ENCODE measurements at regions not wholly inside any gene's neighbourhood (a gene's known extent, or its start where the extent isn't known, plus 50 kb on each side); places are given as distances from the start of the nearest gene placed in this dataset.

GRCh38 chr1:239912471-239912870 lies 179.2 kb upstream of the FMN2 start:
- DNase-seq (ENCODE audit: low read depth in 4 of 4, low spot score in 2 of 4): no peak

GRCh38 chr1:239913141-239913585 lies 178.5 kb upstream of the FMN2 start:
- no peak for DNase-seq (ENCODE audit: low read depth in 4 of 4, low spot score in 2 of 4)

- no peak for DNase-seq (ENCODE audit: low read depth in 4 of 4, low spot score in 2 of 4)
Measured at GRCh38 chr1:239914751-239915231, 176.9 kb upstream of the FMN2 start.

- no peak for DNase-seq (ENCODE audit: low read depth in 4 of 4, low spot score in 2 of 4)
Measured at GRCh38 chr1:239918634-239919033, 173.0 kb upstream of the FMN2 start.

- DNase-seq (ENCODE audit: low read depth in 4 of 4, low spot score in 2 of 4): no peak
Measured at GRCh38 chr1:239920214-239920613, 171.5 kb upstream of the FMN2 start.

GRCh38 chr1:239922778-239923522 lies 168.7 kb upstream of the FMN2 start:
- DNase-seq (ENCODE audit: low read depth in 4 of 4, low spot score in 2 of 4): no peak

GRCh38 chr1:239924741-239925350 lies 166.8 kb upstream of the FMN2 start:
- no peak for DNase-seq (ENCODE audit: low read depth in 4 of 4, low spot score in 2 of 4)

- no peak for DNase-seq (ENCODE audit: low read depth in 4 of 4, low spot score in 2 of 4)
Measured at GRCh38 chr1:239926184-239926583, 165.5 kb upstream of the FMN2 start.

- no peak for DNase-seq (ENCODE audit: low read depth in 4 of 4, low spot score in 2 of 4)
Measured at GRCh38 chr1:239929317-239929716, 162.4 kb upstream of the FMN2 start.

- DNase-seq (ENCODE audit: low read depth in 4 of 4, low spot score in 2 of 4): no peak
Measured at GRCh38 chr1:239930686-239931262, 160.9 kb upstream of the FMN2 start.

- DNase-seq (ENCODE audit: low read depth in 4 of 4, low spot score in 2 of 4): no peak
Measured at GRCh38 chr1:239931341-239931740, 160.3 kb upstream of the FMN2 start.

GRCh38 chr1:239939602-239940001 lies 152.1 kb upstream of the FMN2 start:
- DNase-seq (ENCODE audit: low read depth in 4 of 4, low spot score in 2 of 4): no peak

- DNase-seq (ENCODE audit: low read depth in 4 of 4, low spot score in 2 of 4): no peak
Measured at GRCh38 chr1:239943761-239944160, 147.9 kb upstream of the FMN2 start.

- no peak for DNase-seq (ENCODE audit: low read depth in 4 of 4, low spot score in 2 of 4)
Measured at GRCh38 chr1:239944666-239945065, 147.0 kb upstream of the FMN2 start.

- no peak for DNase-seq (ENCODE audit: low read depth in 4 of 4, low spot score in 2 of 4)
Measured at GRCh38 chr1:239947801-239948200, 143.9 kb upstream of the FMN2 start.

- DNase-seq (ENCODE audit: low read depth in 4 of 4, low spot score in 2 of 4): peak in 2 of 4 donors; percentile 32 to 59
Measured at GRCh38 chr1:239951511-239952140, 140.1 kb upstream of the FMN2 start.

GRCh38 chr1:239952348-239953308 lies 139.1 kb upstream of the FMN2 start:
- no peak for DNase-seq (ENCODE audit: low read depth in 4 of 4, low spot score in 2 of 4)

GRCh38 chr1:239954836-239955235 lies 136.8 kb upstream of the FMN2 start:
- no peak for DNase-seq (ENCODE audit: low read depth in 4 of 4, low spot score in 2 of 4)

- DNase-seq (ENCODE audit: low read depth in 4 of 4, low spot score in 2 of 4): no peak
Measured at GRCh38 chr1:239955431-239955830, 136.3 kb upstream of the FMN2 start.

GRCh38 chr1:239956263-239956662 lies 135.4 kb upstream of the FMN2 start:
- no peak for DNase-seq (ENCODE audit: low read depth in 4 of 4, low spot score in 2 of 4)

All from left renal cortex interstitium (tissue), 4 donors.